ENCODE measurements at regions not wholly inside any gene's neighbourhood (a gene's known extent, or its start where the extent isn't known, plus 50 kb on each side); places are given as distances from the start of the nearest gene placed in this dataset.

DNA sequence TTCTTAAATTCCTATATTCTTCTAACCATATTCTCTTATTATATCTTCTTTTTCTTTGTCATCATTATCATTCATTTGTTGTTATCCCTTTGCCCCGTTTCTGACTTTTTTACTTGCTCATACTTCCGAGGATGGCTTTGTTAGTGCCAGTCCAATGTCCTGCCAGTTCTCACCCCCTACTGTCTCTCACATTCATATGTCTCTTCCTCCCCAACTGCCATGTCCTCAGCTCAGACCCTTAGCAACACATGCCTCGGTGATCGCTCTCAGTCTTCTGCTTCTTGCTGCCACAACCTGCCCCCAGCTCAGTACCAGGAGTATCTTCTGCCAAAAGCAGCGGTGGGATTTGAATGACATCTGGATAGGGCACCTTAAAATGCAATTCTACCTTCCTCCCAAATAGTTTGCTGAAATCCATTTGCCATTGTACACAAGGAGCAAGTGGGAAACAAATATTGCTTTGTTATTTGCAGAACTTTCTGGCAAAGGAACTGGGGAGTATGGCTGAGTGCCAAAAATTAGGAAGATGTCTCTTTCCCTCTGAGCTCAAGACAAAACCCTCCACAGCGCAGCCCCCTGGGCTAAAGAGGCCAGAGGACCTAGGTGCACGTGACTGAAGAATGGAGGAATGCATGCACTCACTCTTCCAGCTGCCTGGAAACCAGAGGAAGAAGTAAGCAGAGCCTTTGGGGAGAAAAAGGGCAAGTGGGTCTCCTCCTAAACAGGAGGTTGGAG is 57.7 kb upstream of the CTNNB1 start:
- TF ChIP-seq CTCF (IDR thresholded peaks at IDR 0.05; ENCODE audit: poor library complexity) (no peak), EZH2phosphoT487 (IDR thresholded peaks at IDR 0.05; ENCODE audit: low read depth, severe bottlenecking, unreplicated experiment) (no peak), EZH2 (IDR thresholded peaks at IDR 0.05; ENCODE audit: borderline replicate concordance) (no peak)

Measured in hepatocyte (in vitro differentiated cells).